MCF 10A (cell line): ENCODE measurements at regions not wholly inside any gene's neighbourhood (a gene's known extent, or its start where the extent isn't known, plus 50 kb on each side); places are given as distances from the start of the nearest gene placed in this dataset.

Experiments used
- BruUV-seq: library from RNA; stranded (reverse); fragments of 400-500 nt; replicated peaks from 2 replicates; lab custom pipeline; 2021; lab: Mats Ljungman, UMichigan
- CTCF ChIA-PET: fragments of 300-600 bp; sonication (Branson Sonifier 250); formaldehyde crosslinking; extraction: SDS; loops from one replicate; lab custom pipeline; 2021; ENCODE audit warnings: antibody characterized with exemption, inconsistent platforms; lab: Yijun Ruan, JAX
- POLR2A ChIA-PET: fragments of 300-600, 350-650 bp; sonication (Branson Sonifier 250); formaldehyde crosslinking; extraction: SDS; loops from one replicate; lab custom pipeline; 2020; ENCODE audit warnings: antibody characterized with exemption, inconsistent platforms; lab: Yijun Ruan, JAX
- DNase-seq: peaks from one replicate; pipeline ENCODE4 v3.0.0-alpha.2; 2018; ENCODE audit not compliant: unreplicated experiment
- H3K27ac Mint-ChIP-seq: one replicate; pipeline ENCODE4 v1.8.0; 2022; ENCODE audit warnings: mild to moderate bottlenecking, low read depth, mixed read lengths; ENCODE audit not compliant: unreplicated experiment
- H3K27me3 Mint-ChIP-seq: one replicate; pipeline ENCODE4 v1.8.0; 2022; ENCODE audit warnings: mixed read lengths; ENCODE audit not compliant: insufficient read depth, unreplicated experiment
- H3K36me3 Mint-ChIP-seq: one replicate; pipeline ENCODE4 v1.8.0; 2022; ENCODE audit warnings: mild to moderate bottlenecking, moderate library complexity, mixed read lengths; ENCODE audit not compliant: insufficient read depth, unreplicated experiment
- H3K4me1 Mint-ChIP-seq: one replicate; pipeline ENCODE4 v1.8.0; 2022; ENCODE audit warnings: mixed read lengths; ENCODE audit not compliant: insufficient read depth, unreplicated experiment
- H3K4me3 Mint-ChIP-seq: one replicate; pipeline ENCODE4 v1.8.0; 2022; ENCODE audit warnings: mild to moderate bottlenecking, moderate library complexity, mixed read lengths; ENCODE audit not compliant: unreplicated experiment
- H3K9me3 Mint-ChIP-seq: one replicate; pipeline ENCODE4 v1.8.0; 2022; ENCODE audit warnings: mixed read lengths; ENCODE audit not compliant: unreplicated experiment
- intact Hi-C: fragments of 100-400 bp; cut with micrococcal nuclease; formaldehyde crosslinking; loops from 2 replicates; pipeline ENCODE4 v1.14.1; 2022
- TF ChIP-seq, protein P1 (sequence below): fragments of 200-600 bp; IDR thresholded peaks from one replicate; pipeline ENCODE4 v1.8.0; 2022; ENCODE audit warnings: antibody characterized with exemption, mild to moderate bottlenecking; ENCODE audit not compliant: unreplicated experiment

DNA sequence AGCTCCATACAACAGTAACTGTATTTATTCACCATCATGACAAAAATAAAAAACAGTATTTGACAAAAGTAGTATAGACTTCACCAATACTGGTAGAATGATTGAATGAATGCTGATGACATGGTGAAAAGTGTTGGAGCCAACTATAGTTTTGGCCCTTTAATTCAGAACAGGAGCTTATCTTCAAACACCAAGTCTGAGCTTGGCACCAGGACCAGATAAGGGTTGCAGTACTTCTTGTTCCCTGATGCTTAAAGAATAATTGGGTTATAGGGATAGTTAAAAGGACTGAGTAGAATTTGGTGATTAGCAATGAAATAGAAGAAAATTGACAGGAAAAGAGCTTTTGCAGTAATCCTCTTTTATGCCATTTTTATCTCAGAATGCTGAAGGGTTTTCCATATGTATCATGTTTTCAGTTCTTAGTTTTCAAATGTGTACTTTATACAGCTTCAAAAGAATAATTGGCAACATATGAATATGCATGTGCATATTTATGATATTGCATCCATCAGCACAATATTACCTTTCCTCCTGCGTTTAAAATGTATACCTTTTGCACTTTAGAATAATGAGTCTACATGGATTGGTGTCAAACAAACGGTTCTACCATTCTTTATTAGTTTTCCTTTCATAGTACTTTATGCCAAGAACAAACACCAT lies 214.2 kb upstream of the ARHGAP42 start:
- Mint-ChIP-seq H3K4me3 (no peak overlapping the region), H3K27ac (no peak overlapping the region), H3K4me1 (no peaks in the 10 kb centered on the region), H3K9me3 (no peaks in the 10 kb centered on the region), H3K27me3 (peaks cover 11% of the 10 kb centered on the region), H3K36me3 (no peaks in the 10 kb centered on the region)
- DNase-seq: no peak
- no TSS peak for BruUV-seq
- TF ChIP-seq, protein P1, sequence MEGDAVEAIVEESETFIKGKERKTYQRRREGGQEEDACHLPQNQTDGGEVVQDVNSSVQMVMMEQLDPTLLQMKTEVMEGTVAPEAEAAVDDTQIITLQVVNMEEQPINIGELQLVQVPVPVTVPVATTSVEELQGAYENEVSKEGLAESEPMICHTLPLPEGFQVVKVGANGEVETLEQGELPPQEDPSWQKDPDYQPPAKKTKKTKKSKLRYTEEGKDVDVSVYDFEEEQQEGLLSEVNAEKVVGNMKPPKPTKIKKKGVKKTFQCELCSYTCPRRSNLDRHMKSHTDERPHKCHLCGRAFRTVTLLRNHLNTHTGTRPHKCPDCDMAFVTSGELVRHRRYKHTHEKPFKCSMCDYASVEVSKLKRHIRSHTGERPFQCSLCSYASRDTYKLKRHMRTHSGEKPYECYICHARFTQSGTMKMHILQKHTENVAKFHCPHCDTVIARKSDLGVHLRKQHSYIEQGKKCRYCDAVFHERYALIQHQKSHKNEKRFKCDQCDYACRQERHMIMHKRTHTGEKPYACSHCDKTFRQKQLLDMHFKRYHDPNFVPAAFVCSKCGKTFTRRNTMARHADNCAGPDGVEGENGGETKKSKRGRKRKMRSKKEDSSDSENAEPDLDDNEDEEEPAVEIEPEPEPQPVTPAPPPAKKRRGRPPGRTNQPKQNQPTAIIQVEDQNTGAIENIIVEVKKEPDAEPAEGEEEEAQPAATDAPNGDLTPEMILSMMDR: no peak
- POLR2A ChIA-PET: interaction anchor here (0.7 to 1.3 kb wide), 3 partner anchors 9 to 42 kb away, joined by 3 read pairs; no protein-coding TSS in a partner anchor
- CTCF ChIA-PET: interaction anchor here (0.7 kb wide), 1 partner anchor 29 kb away, joined by 4 read pairs; no protein-coding TSS in a partner anchor
- intact Hi-C loops: no loop called here

DNA sequence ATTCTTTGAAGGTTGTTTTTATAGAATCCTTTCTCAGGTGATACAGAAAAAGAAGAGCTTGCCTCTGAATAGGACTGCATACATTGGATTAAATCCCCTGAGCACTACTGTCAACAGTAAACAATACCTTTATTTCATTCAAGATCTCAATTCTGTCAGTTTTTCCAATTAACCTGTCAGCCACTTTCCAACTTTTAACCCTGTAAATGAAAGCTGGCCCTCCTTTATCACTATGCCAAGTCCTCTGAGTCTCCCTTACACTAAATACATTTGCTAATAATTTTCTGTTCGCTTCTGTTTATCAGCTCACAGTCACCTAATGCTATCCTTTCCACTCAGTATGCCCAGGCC lies 213.7 kb upstream of the ARHGAP42 start:
- ChIA-PET CTCF (no interaction called here), POLR2A (interaction anchor here (0.8 to 1.3 kb wide), 2 partner anchors 9 to 28 kb away, joined by 3 read pairs; no protein-coding TSS in a partner anchor)
- Mint-ChIP-seq H3K27me3 (peaks cover 11% of the 10 kb centered on the region), H3K27ac (no peak overlapping the region), H3K4me1 (no peaks in the 10 kb centered on the region), H3K36me3 (no peaks in the 10 kb centered on the region), H3K9me3 (no peaks in the 10 kb centered on the region), H3K4me3 (no peak overlapping the region)
- BruUV-seq: no TSS peak
- TF ChIP-seq, protein P1: no peak
- intact Hi-C loops: no loop called here
- no peak for DNase-seq

DNA sequence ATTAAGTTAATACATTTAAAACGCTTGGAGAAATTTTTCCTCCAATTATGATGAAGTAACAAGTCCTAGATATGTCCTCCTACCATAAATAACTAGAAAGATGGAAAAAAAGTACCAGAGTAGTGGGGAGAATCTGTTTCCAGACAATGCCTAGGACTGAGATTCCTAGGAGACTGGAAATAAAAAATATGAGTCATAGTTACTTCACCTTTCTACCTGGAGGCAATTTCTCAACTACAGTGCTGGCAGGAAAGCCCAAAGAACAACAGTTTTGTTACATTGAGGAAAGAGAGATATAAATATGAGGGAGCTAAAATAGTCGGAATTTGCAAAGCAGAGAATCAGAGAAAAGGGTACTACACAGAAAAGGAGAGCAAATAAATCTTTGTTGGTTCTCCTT lies 202.1 kb upstream of the ARHGAP42 start:
- Mint-ChIP-seq H3K4me3 (no peak overlapping the region), H3K36me3 (no peaks in the 10 kb centered on the region), H3K4me1 (peaks cover 7% of the 10 kb centered on the region), H3K9me3 (no peaks in the 10 kb centered on the region), H3K27ac (no peak overlapping the region), H3K27me3 (no peaks in the 10 kb centered on the region)
- intact Hi-C loops: no loop called here
- BruUV-seq: no TSS peak
- TF ChIP-seq, protein P1: no peak
- DNase-seq: peak; percentile 63
- POLR2A ChIA-PET: interaction anchor here (0.5 to 0.7 kb wide), 2 partner anchors 22 to 70 kb away, joined by 4 to 8 read pairs; no protein-coding TSS in a partner anchor
- CTCF ChIA-PET: no interaction called here

DNA sequence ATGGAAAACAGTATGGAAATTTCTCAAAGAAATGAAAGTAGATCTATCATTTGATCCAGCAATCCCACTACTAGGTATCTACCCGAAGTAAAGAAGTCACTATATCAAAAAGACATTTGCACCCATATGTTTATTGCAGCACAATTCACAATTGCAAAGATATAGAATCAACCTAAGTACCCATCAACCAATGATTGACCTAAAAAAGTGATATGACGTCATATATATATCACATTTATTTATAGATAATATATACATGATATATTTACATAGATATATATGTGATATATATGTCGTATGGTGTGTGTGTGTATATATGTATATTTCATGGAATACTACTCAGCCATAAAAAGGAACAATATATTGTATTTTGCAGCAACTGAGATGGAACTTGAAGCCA lies 188.3 kb upstream of the ARHGAP42 start:
- Mint-ChIP-seq H3K4me3 (no peak overlapping the region), H3K9me3 (peaks cover 8% of the 10 kb centered on the region), H3K27me3 (peaks cover 13% of the 10 kb centered on the region), H3K4me1 (no peaks in the 10 kb centered on the region), H3K27ac (no peak overlapping the region), H3K36me3 (no peaks in the 10 kb centered on the region)
- no peak for DNase-seq
- POLR2A ChIA-PET: no interaction called here
- TF ChIP-seq, protein P1: no peak
- CTCF ChIA-PET: no interaction called here
- intact Hi-C loops: no loop called here
- no TSS peak for BruUV-seq
